HCT116 (cell line): ENCODE measurements at regions not wholly inside any gene's neighbourhood (a gene's known extent, or its start where the extent isn't known, plus 50 kb on each side); places are given as distances from the start of the nearest gene placed in this dataset.

ENCODE experiments used
- CTCF ChIP-seq, 3 experiments: fragments of 200-600 bp in 1 of 3; sonication (generic) in 1 of 3; IDR thresholded peaks in 2 of 3; conservative IDR thresholded peaks in 1 of 3; 2 replicates each; pipeline ENCODE4 v1.5.1; 2012 to 2017; ENCODE audit warnings: low read depth in 2 of 3, low read length in 2 of 3, antibody characterized with exemption in 1 of 3, borderline replicate concordance in 1 of 3, control low read depth in 1 of 3, mild to moderate bottlenecking in 1 of 3, mixed read lengths in 1 of 3, mixed run types in 1 of 3, moderate library complexity in 1 of 3; ENCODE audit not compliant: insufficient read depth in 1 of 3
- EZH2 ChIP-seq: fragments of 200-600 bp; sonication (generic); IDR thresholded peaks from 2 replicates; pipeline ENCODE4 v1.6.1; 2017; ENCODE audit warnings: antibody characterized with exemption, mixed run types

GRCh38 chrX:145533534-145533933 lies 284.1 kb upstream of the SLITRK2 start:
- TF ChIP-seq EZH2 (no peak), CTCF (IDR thresholded peaks at IDR 0.05 in 2 of 3, conservative IDR thresholded peaks at IDR 0.05 in 1 of 3; ENCODE audit: borderline replicate concordance in 1 of 3, insufficient read depth in 1 of 3, low read depth in 2 of 3, low read length in 2 of 3) (no peak)
